MM.1S (cell line): ENCODE measurements at regions not wholly inside any gene's neighbourhood (a gene's known extent, or its start where the extent isn't known, plus 50 kb on each side); places are given as distances from the start of the nearest gene placed in this dataset.
"Not testable (repeated sequence)": the region's sequence is repeated elsewhere in the genome, so short reads cannot be mapped to it uniquely, and the experiment has no call there.

ENCODE experiments used
- CTCF ChIP-seq: fragments of 300-600 bp; sonication (generic); IDR thresholded peaks from 2 replicates; pipeline ENCODE4 v1.5.1; 2016; ENCODE audit warnings: antibody characterized with exemption, low read length, mixed read lengths
- EZH2 ChIP-seq: fragments of 300-600 bp; sonication (generic); optimal IDR thresholded peaks from 2 replicates; pipeline ENCODE3; 2017; ENCODE audit warnings: low read depth, mild to moderate bottlenecking, antibody characterized with exemption, low read length, mixed read lengths

GRCh38 chr2:91520972-91521535, 2829.6 kb downstream of the RPIA start:
- not testable (repeated sequence) for TF ChIP-seq EZH2, CTCF
